HEK293 (cell line): ENCODE measurements at regions not wholly inside any gene's neighbourhood (a gene's known extent, or its start where the extent isn't known, plus 50 kb on each side); places are given as distances from the start of the nearest gene placed in this dataset.

ENCODE experiments used
- CTCF ChIA-PET: fragments of 350-600 bp; formaldehyde crosslinking; extraction: SDS; loops from one replicate; lab custom pipeline; 2021; ENCODE audit warnings: antibody characterized with exemption; lab: Yijun Ruan, JAX
- POLR2A ChIA-PET: fragments of 300-600 bp; formaldehyde crosslinking; extraction: SDS; loops from one replicate; lab custom pipeline; 2020; ENCODE audit warnings: antibody characterized with exemption, inconsistent platforms; lab: Yijun Ruan, JAX
- H3K27ac ChIP-seq: fragments of 200-500 bp; sonication (Bioruptor generic); 2 replicates; pipeline ENCODE4 v1.5.1; 2014; ENCODE audit warnings: low read depth, low read length, control low read depth, inconsistent platforms; ENCODE audit errors: extremely low read depth
- H3K36me3 ChIP-seq, 2 experiments: fragments of 200-500 bp in 1 of 2; sonication (Bioruptor generic) in 1 of 2; 1 replicate in 1 of 2; 2 replicates in 1 of 2; pipeline ENCODE4 v1.5.1; 2014 to 2017; ENCODE audit warnings: inconsistent platforms in 2 of 2, low read length in 2 of 2; ENCODE audit not compliant: control insufficient read depth in 2 of 2, insufficient read depth in 1 of 2
- H3K4me1 ChIP-seq: fragments of 200-500 bp; sonication (Bioruptor generic); 2 replicates; pipeline ENCODE4 v1.5.1; 2014; ENCODE audit warnings: mild to moderate bottlenecking, low read length, inconsistent platforms; ENCODE audit not compliant: control insufficient read depth, insufficient read depth
- H3K4me3 ChIP-seq: 2 replicates; pipeline ENCODE4 v1.5.1; 2011; ENCODE audit warnings: low read depth, mild to moderate bottlenecking, control low read depth, low read length, moderate library complexity
- H3K9me3 ChIP-seq: fragments of 200-500 bp; sonication (Bioruptor generic); 2 replicates; pipeline ENCODE4 v1.5.1; 2014; ENCODE audit warnings: low read depth, low read length, inconsistent platforms; ENCODE audit not compliant: control insufficient read depth, insufficient read depth
- ATF2 ChIP-seq: fragments of 450-650 bp; formaldehyde crosslinking; IDR thresholded peaks from 2 replicates; pipeline ENCODE4 v1.5.1; 2016; ENCODE audit warnings: missing biosample characterization, missing genetic modification characterization, low read depth
- BCL6B ChIP-seq: fragments of 450-650 bp; formaldehyde crosslinking; IDR thresholded peaks from 2 replicates; pipeline ENCODE4 v1.5.1; 2017; ENCODE audit warnings: missing biosample characterization, missing genetic modification characterization
- GLI2 ChIP-seq: fragments of 450-650 bp; formaldehyde crosslinking; IDR thresholded peaks from 2 replicates; pipeline ENCODE4; 2017; ENCODE audit warnings: missing biosample characterization, missing genetic modification characterization, low read depth, borderline replicate concordance
- GLIS1 ChIP-seq: fragments of 450-650 bp; formaldehyde crosslinking; IDR thresholded peaks from 2 replicates; pipeline ENCODE4 v1.5.1; 2016; ENCODE audit warnings: missing biosample characterization, missing genetic modification characterization
- REPIN1 ChIP-seq: fragments of 450-650 bp; formaldehyde crosslinking; IDR thresholded peaks from 2 replicates; pipeline ENCODE4 v1.5.1; 2017; ENCODE audit warnings: missing biosample characterization, missing genetic modification characterization, low read depth
- WT1 ChIP-seq: fragments of 450-650 bp; formaldehyde crosslinking; IDR thresholded peaks from 2 replicates; pipeline ENCODE4 v1.5.1; 2016; ENCODE audit warnings: missing biosample characterization, missing genetic modification characterization
- ZBTB20 ChIP-seq: fragments of 450-650 bp; formaldehyde crosslinking; IDR thresholded peaks from 2 replicates; pipeline ENCODE4 v1.5.1; 2016; ENCODE audit warnings: missing biosample characterization, missing genetic modification characterization
- ZFP69B ChIP-seq: fragments of 450-650 bp; formaldehyde crosslinking; IDR thresholded peaks from 2 replicates; pipeline ENCODE4 v1.5.1; 2016; ENCODE audit warnings: missing biosample characterization, missing genetic modification characterization
- ZNF133 ChIP-seq: fragments of 450-650 bp; formaldehyde crosslinking; IDR thresholded peaks from 2 replicates; pipeline ENCODE4 v1.5.1; 2016; ENCODE audit warnings: missing biosample characterization, missing genetic modification characterization
- ZNF140 ChIP-seq: fragments of 450-650 bp; formaldehyde crosslinking; IDR thresholded peaks from 2 replicates; pipeline ENCODE4 v1.5.1; 2016; ENCODE audit warnings: missing biosample characterization, missing genetic modification characterization
- ZNF19 ChIP-seq: fragments of 450-650 bp; formaldehyde crosslinking; IDR thresholded peaks from 2 replicates; pipeline ENCODE4; 2016; ENCODE audit warnings: missing biosample characterization, missing genetic modification characterization, low read depth
- ZNF2 ChIP-seq: fragments of 450-650 bp; formaldehyde crosslinking; IDR thresholded peaks from 2 replicates; pipeline ENCODE4 v1.5.1; 2016; ENCODE audit warnings: missing biosample characterization, missing genetic modification characterization
- ZNF354C ChIP-seq: fragments of 450-650 bp; formaldehyde crosslinking; IDR thresholded peaks from 2 replicates; pipeline ENCODE4 v1.5.1; 2016; ENCODE audit warnings: missing biosample characterization, missing genetic modification characterization, low read depth, borderline replicate concordance
- ZNF391 ChIP-seq: fragments of 450-650 bp; formaldehyde crosslinking; IDR thresholded peaks from 2 replicates; pipeline ENCODE4 v1.5.1; 2016; ENCODE audit warnings: low read depth, missing biosample characterization, missing genetic modification characterization, borderline replicate concordance
- ZNF404 ChIP-seq: fragments of 450-650 bp; formaldehyde crosslinking; IDR thresholded peaks from 2 replicates; pipeline ENCODE4 v1.5.1; 2017; ENCODE audit warnings: missing biosample characterization, missing genetic modification characterization
- ZNF488 ChIP-seq: fragments of 450-650 bp; formaldehyde crosslinking; IDR thresholded peaks from 2 replicates; pipeline ENCODE4 v1.5.1; 2016; ENCODE audit warnings: missing biosample characterization, missing genetic modification characterization
- ZNF501 ChIP-seq: fragments of 450-650 bp; formaldehyde crosslinking; IDR thresholded peaks from 2 replicates; pipeline ENCODE4 v1.5.1; 2016; ENCODE audit warnings: missing biosample characterization, missing genetic modification characterization
- ZNF514 ChIP-seq: fragments of 450-650 bp; formaldehyde crosslinking; IDR thresholded peaks from 2 replicates; pipeline ENCODE4 v1.5.1; 2016; ENCODE audit warnings: missing biosample characterization, missing genetic modification characterization
- ZNF549 ChIP-seq: fragments of 450-650 bp; IDR thresholded peaks from 2 replicates; pipeline ENCODE4 v1.5.1; 2018; ENCODE audit warnings: missing biosample characterization, missing genetic modification characterization, mild to moderate bottlenecking, inconsistent platforms, moderate library complexity
- ZNF645 ChIP-seq: fragments of 450-650 bp; formaldehyde crosslinking; IDR thresholded peaks from 2 replicates; pipeline ENCODE4; 2016; ENCODE audit warnings: missing biosample characterization, missing genetic modification characterization
- ZNF660 ChIP-seq: fragments of 450-650 bp; IDR thresholded peaks from 2 replicates; pipeline ENCODE4 v1.5.1; 2018; ENCODE audit warnings: missing biosample characterization, mild to moderate bottlenecking, missing genetic modification characterization
- ZNF692 ChIP-seq: fragments of 450-650 bp; formaldehyde crosslinking; IDR thresholded peaks from 2 replicates; pipeline ENCODE4 v1.5.1; 2016; ENCODE audit warnings: missing biosample characterization, missing genetic modification characterization
- ZNF747 ChIP-seq: fragments of 450-650 bp; formaldehyde crosslinking; IDR thresholded peaks from 2 replicates; pipeline ENCODE4 v1.5.1; 2016; ENCODE audit warnings: missing biosample characterization, missing genetic modification characterization
- ZNF785 ChIP-seq: fragments of 450-650 bp; formaldehyde crosslinking; IDR thresholded peaks from 2 replicates; pipeline ENCODE4 v1.5.1; 2016; ENCODE audit warnings: missing biosample characterization, missing genetic modification characterization
- ZSCAN23 ChIP-seq: fragments of 450-650 bp; formaldehyde crosslinking; IDR thresholded peaks from 2 replicates; pipeline ENCODE4 v1.5.1; 2016; ENCODE audit warnings: missing biosample characterization, missing genetic modification characterization

- H3K4me3 ChIP-seq: no peak overlapping the region
- CTCF ChIA-PET: no interaction called here
- POLR2A ChIA-PET: no interaction called here
- H3K36me3 ChIP-seq: no peaks in the 10 kb centered on the region
- H3K4me1 ChIP-seq: no peaks in the 10 kb centered on the region
- no peaks in the 10 kb centered on the region for H3K9me3 ChIP-seq
- H3K27ac ChIP-seq: no peak overlapping the region
- TF ChIP-seq ZNF645 (tag by site-specific recombination) (no peak), ZNF391 (tag by site-specific recombination) (no peak), ZNF2 (no peak), GLIS1 (no peak), ZNF354C (tag by site-specific recombination) (no peak)
These were observed 1259.0 kb upstream of the GOT2 start for GRCh38 chr16:59993101-59993500.

- CTCF ChIA-PET: no interaction called here
These were observed 1257.1 kb upstream of the GOT2 start for GRCh38 chr16:59991171-59991570.

GRCh38 chr16:59988591-59988990 lies 1254.5 kb upstream of the GOT2 start:
- TF ChIP-seq ZNF747 (tag by site-specific recombination) (no peak), BCL6B (no peak), ZNF549 (tag by site-specific recombination) (no peak), ZNF660 (tag by site-specific recombination) (no peak), ZNF404 (tag by site-specific recombination) (no peak), ZNF501 (tag by site-specific recombination) (no peak), ZNF19 (tag by site-specific recombination) (no peak), ZNF692 (tag by site-specific recombination) (no peak), ZNF785 (tag by site-specific recombination) (no peak), REPIN1 (tag by site-specific recombination) (no peak), ZFP69B (tag by site-specific recombination) (no peak), ZNF133 (tag by site-specific recombination) (no peak), ZSCAN23 (tag by site-specific recombination) (no peak), ZNF488 (tag by site-specific recombination) (no peak), ZBTB20 (tag by site-specific recombination) (no peak), ZNF140 (no peak), GLI2 (tag by site-specific recombination) (no peak), ZNF514 (tag by site-specific recombination) (no peak)
- Histone ChIP-seq H3K27ac (no peak overlapping the region), H3K9me3 (no peaks in the 10 kb centered on the region), H3K36me3 (no peaks in the 10 kb centered on the region), H3K4me3 (no peak overlapping the region), H3K4me1 (no peaks in the 10 kb centered on the region)
- ChIA-PET POLR2A (no interaction called here), CTCF (no interaction called here)

More at GRCh38 chr16:59991171-59991570, 1257.1 kb upstream of the GOT2 start:
- Histone ChIP-seq H3K36me3 (no peaks in the 10 kb centered on the region), H3K4me3 (no peak overlapping the region), H3K9me3 (no peaks in the 10 kb centered on the region), H3K4me1 (no peaks in the 10 kb centered on the region), H3K27ac (no peak overlapping the region)
- TF ChIP-seq ATF2 (tag by site-specific recombination) (peak; percentile 46; the same call in 1 of the 2 replicates), WT1 (no peak)
- POLR2A ChIA-PET: no interaction called here
